GM21367 (cell line): ENCODE measurements at regions not wholly inside any gene's neighbourhood (a gene's known extent, or its start where the extent isn't known, plus 50 kb on each side); places are given as distances from the start of the nearest gene placed in this dataset.

Experiments
- ATAC-seq: cut with Tn5 transposase; IDR thresholded peaks from one replicate; pipeline ENCODE4 v1.9.1; 2021; ENCODE audit not compliant: unreplicated experiment

DNA sequence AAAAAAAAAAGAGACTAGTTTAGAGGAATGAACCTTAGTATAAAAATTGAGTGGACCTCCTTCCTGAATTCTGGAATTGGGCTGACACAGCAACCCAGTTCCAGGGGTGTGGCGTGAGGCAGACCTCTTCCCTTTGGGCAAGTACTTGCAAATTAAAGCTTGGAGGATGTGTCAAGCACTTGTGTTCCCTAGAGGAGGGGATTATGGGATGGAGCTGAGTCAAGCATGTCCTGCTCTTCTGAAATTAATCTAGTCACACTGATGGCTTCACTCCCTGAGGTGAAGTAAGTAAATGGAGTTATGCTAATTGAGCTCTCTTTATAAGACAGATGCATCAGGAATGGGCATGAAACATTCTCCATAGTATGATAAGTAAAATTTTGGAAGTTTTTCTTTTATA is 107.7 kb upstream of the HTR2A start:
- ATAC-seq = no peak

DNA sequence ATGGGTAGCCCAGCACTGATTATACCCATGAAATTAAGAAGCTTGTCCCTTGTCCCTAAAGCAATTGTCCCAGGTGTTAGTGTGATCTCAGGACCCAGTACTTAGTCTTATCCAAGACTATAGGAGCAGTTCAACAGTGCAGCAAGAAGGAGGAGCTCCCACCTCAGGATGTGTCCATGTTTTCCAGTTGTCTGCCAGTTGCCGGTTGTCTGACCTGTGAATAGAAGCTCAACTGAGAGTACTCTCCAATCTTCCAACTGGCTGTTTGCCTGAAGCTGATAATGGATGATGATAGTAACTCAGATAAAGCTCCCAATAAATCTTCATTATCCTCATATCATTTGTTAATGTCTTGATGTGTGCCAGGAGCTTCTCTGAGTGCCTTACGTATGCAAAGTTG is 107.2 kb upstream of the HTR2A start:
- no peak for ATAC-seq

DNA sequence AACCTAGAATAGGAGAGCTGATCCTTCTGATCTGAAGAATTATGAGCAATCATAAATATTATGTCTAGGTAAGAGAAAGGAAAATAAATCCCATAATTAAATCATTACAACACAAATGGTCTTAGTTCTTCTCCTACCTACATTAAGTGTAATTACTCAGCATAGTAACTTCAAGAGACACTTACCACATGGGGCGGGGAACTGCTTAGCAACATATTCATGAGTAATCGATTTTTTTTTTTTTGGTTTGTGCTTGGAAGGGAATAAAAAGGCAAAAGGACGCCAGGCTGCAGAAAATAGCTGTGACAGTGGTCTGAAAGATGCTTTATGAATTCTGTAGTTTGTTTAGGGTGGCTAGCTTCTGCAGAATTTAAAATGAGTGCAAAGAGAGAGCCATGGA is 103.3 kb upstream of the HTR2A start:
- no peak for ATAC-seq

DNA sequence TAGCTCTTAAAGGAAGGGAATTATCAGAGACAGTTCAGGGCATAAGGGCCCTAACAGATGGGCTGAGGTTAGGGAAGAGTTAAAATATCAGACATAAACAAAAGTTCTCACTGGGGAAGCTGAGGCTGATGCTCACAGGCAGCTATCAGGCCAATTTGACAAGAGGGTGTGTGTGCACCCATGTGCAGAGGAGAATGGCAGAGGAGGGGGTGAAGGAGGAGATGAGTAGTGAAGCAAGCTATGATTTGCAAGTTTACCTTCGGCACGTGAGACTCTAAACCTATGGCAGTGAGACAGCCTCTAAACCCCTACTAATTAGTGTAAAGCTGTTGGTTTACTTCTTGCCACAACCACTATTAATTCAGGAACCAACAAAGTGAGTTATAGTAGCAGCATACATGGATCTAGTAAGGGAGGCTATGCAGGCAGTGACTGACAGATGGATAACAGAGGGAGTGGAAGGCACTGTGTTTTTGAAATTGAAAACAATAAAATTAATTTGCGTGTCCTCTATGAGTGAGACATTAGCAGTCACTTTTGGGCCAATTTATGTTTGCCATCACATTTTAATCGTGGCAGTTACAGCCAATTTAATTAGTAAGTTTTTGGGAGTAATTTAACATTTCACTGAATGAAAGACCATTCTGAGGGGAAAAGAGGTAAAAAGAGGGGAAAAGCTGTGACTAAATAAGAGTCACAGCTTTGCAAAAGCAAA is 99.6 kb upstream of the HTR2A start:
- ATAC-seq = peak; percentile 36

DNA sequence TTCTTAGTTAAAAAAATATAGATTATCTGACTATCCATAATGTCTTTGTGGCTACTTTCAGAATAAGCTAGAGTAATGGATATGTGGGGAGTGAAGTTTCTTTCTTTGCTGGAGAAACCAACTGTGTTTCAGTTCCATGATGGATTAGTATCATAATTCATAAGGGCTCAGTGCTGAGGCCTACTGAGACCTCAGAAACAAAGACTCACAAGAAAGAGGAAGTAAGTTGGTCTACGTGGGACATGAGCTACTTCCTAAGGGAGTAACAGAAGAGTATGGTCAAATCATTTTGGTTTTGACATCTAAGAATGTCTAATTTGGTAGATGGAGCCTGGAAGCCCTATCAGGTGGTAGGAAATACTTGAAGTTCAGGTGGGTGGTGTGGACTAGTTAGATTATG is 99.0 kb upstream of the HTR2A start:
- peak; percentile 88 for ATAC-seq

DNA sequence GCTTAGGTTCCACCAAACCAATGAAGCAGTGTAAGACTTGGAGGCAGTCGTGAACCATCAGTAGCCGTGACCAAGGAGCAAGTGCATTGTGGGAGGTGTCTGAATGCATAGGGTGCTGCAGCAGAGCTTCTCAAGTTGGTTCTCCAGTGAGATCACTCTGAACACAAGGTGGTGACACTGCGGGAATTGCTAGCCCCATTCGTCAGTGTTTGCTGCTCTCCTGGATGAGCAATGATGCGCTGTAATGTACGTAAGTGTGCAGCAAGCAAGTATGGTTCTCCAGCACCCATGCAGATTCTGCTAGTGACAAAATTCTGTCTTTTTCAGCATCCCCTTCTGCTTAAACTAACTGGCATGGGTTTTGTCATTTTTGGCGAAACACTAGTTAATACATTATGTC is 97.6 kb upstream of the HTR2A start:
- ATAC-seq = no peak

DNA sequence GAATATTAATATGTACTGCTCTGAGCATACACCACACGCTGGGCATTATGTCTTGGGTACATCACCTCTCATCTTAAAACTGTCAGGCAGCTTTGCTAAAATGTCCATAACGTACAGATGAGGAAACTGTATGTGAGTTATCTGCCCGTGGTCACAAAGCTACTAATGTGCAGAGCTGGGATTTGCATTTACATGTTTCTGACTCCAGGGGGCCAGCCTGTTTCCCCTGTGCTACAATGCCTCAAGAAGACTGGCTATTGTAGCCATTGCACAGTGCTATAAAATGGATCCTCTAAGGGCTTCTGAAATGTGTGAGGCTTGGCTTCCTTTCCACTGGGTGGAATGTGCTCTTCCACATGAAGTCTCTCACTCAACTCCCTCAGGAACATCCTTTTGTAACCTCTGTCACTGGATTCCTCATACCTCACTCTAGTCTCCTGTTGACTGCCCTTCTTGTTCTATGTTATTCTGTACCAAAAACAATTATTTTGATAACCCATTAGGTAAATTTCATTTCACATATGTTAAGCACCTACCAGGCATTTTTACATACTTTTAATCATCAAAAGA is 95.6 kb upstream of the HTR2A start:
- peak; percentile 49 for ATAC-seq

DNA sequence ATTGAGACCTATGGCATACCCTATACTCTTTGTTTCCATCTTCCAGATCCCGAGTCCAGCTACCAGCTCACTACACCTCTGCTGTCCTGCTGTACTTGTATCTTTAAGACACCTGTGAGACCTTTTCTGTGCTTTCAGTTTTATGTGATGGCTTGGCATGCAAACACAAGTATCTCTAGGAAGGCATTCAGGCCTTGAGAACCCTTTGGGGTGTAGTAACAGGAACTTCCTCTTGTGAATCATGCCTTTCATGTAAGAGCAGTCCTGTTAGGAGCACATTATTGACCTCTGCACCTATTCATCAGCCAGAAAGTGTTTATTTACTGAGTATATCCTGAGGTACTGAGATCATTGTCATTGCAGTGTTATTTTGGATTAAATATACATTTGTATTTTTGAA is 87.0 kb upstream of the HTR2A start:
- ATAC-seq = peak; percentile 66

DNA sequence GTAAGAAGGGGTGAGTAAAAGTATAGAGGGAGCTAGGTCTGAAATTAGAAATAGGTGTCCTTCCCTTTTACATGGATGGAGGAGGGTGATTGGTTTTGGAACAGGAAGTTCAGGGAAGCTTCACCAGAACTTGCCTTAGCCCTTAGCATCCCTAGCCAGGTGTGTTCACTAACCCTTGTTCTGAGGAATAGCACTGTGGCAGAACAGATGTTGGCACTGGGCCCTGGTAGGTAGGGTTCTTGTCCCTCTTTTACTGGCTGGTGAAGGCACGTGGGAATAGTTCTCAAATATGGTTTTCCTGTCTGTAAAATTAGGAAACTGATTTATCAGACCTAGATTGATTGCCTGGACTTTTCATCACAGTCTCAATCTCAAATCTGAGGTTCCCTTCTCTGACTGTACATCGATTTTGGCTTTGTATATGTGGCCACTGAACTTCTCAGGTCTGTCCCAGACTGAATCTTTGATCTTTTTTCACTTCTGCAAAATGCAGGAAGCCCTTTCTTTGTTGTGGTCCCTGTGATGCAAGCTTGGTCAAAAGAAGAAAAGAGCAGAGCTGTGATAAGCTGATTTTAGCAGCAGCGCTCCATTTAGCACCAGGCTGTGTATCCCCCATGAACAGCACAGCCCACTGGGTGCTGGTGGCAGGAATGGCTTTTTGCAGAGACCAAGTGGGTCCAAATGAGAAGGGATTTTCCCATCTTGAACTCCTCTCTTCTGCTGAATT is 86.2 kb upstream of the HTR2A start:
- peak; percentile 90 for ATAC-seq

DNA sequence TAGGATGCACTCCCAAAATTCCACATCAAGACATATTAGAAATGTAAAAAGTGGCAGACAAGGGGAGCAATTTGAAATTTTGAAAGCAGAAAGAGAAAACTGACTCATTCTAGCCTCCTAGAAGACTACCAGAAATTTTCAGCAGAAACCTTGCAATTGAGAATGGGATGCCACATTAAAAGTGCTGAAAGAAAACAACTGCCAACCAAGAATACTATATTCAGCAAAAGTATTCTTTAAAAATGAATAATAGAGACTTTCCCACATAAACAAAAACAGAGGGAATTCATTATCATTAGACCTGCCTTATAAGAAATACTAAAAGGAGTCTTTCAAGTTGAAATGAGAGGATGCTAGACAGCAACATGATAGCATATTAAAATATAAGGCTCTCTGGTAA is 78.3 kb upstream of the HTR2A start:
- no peak for ATAC-seq

DNA sequence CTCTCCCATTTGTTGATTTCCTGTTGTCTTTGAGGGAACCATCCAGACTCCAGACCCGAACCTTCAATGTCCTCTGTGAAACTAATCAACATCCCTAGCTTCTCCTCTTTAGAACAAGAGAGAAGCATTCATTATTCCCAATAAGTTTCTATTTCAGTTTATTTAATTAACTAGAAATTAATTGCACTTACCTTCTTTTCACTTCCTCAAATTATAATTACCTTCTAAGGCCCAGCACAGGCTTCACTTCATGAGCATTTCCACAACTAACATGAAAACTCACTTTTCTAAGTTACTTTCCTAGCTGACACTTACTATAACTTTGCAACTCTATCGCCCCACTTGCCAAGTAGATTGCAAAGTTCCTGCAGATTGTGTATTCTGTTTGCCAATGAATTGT is 71.6 kb upstream of the HTR2A start:
- ATAC-seq = no peak

DNA sequence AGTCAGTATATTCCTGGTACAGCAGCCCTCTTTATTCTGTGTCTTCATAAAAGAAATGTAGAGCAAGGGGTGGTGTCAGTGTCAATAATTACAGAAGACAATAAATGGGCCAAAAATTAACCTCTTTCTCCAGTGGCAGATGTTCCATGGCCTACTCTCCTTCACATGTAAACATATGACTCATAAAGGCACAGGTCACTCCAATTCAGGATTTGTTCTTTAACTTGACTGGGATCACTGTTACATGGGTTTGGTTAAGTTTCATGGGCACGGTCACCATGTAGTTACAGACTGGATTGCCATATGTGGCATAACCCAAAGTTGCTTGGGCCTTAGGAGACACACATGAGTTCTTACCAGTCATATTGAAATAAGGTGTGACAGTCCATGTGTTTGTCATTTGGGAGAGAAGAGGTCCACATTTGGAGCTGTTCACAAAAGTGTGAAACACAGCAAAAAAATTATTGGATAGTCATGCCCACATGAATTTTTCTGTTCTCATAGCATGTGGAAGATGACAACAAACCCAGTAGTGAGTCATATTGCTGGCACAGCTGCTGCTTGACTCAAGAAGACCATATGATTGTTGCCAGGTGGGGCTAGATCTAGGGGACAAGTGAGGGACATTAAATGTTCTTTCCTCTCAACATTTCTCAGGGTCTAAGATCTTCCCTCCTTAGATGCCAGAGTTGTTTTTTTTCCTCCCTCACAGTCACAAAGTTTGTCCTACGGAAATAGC is 68.1 kb upstream of the HTR2A start:
- ATAC-seq = no peak

DNA sequence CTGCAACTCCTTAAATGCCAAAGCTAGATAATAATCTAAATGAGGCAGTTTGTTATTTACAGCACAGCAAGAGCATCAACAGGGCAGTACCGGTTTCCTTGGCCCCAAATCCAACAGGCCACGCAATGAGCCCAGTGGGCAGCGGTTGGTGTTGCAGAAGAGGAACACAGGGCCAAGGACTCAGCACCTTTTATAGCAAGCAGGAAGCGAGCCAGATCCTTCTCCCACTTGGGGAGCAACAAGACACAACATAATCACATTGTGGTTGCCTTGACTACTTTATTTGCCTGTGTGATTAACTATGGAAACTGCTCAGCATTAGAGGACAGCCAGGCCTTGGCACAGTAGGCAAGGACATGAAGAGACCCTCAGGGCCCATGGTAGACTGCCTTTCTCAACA is 67.1 kb upstream of the HTR2A start:
- no peak for ATAC-seq

DNA sequence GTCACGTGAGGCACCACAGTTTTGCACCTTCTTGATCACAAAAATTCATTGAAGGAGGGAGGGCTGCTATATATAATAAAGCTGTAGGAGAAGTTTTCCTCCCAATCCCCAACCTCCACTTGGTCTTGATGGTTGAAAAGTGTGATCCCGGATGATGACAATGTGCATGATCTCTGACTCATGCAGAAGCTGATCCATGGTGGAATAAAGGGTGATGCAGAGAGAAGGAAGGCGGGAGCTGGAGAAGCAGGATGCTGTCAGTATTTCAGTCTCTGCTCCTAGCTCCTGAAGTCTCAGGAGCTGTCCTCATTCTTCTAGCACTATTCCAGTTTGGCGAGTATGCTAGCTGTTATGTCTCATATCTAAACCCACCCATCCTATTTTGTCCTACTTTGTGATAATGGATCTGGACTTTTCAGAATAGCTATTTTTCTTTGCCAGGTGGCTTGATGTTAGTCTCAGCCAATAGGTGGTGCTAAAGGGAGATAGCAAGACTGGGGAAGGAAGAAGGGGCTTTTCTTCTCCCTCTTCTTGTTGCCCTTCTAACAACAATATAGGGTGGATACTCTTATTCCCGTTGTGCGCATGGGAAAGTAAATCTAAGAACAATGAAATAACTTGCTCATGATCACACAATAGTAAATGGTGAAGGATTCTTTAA is 65.6 kb upstream of the HTR2A start:
- no peak for ATAC-seq

DNA sequence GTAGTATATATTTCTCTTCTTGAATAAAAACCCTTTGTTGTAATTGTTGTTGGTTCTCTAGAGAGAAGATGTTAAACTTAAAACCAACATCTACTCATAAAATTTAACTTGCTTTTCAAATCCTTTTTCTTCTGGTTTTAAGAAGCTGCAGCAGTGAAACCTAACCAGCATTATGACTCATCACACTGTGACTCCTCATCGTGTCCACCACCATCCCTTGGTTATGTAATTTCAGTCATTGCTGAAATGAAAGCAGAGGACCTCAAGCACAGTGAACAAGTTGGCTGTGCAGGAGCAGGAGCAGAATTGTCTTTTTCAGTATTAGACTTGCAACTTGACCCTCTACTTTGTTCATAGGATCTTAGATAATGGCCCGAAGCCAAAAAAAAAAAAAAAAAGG is 64.9 kb upstream of the HTR2A start:
- ATAC-seq = peak; percentile 99

DNA sequence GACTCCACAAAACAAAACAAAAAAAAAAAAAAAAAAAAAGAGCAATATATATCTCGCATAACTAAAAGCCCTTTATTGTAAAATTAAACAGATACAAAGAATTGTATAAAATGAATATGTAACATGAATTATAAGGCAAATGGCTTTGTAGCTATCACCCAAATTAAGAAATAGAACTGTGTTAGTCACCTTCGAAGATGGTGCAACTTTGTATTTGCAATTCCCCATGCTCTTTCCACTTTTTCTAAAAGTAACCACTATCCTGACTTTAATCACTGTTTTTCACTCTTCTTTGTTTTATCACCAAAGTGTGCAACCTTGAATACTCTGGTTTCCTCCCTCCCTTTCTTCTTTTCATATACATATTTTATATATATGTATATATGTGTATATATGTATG is 57.1 kb upstream of the HTR2A start:
- no peak for ATAC-seq

DNA sequence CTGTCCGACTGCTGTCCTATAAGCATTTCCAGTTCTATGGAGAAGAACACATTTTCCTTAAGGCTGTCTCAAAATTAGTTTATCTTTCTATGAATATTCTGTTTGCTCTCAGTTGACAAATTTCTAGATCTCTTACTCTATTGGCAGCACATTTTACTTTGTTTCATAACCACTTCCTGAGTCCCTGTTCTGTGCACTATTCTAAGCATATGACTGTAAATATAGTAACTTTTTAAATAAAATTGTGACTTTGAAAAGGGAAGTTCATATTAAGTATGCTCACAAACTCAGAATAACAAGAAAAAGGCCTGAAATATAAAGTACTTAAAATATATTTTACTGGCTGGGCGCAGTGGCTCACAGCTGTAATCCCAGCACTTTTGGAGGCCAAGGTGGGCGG is 56.5 kb upstream of the HTR2A start:
- peak; percentile 70 for ATAC-seq

DNA sequence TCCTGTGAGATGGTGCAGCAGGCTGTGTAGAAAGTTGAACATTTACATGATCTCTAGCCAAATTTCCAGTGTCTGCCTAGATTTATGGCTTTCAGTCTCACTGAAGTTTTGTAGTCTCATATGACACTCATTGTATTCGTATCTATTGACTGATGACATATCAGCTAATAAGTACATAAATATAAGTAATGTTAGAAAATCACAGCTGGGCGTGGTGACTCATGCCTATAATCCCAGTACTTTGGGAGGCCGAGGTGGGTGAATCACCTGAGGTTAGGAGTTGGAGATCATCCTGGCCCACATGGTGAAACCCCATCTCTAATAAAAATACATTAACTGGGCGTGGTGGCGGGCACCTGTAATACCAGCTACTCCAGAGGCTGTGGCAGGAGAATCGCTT is 54.7 kb upstream of the HTR2A start:
- no peak for ATAC-seq

DNA sequence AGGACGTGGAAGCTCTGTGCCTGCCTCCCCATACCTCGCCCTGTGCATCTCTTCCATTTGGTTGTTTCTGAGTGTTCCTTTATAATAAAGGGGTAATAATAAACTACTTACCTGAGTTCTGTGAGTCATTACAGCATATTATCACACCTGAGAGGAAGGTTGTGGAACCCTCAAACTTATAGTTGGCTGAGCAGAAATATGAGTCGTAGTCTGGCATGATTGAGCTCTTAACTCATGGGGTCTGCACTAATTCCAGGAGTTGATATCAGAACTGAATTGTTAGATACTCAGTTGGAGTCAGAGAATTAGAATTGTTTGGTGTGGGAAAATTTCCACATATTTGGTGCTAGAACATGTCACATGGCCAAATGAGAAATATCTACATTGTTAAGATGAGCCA is 52.4 kb upstream of the HTR2A start:
- no peak for ATAC-seq

DNA sequence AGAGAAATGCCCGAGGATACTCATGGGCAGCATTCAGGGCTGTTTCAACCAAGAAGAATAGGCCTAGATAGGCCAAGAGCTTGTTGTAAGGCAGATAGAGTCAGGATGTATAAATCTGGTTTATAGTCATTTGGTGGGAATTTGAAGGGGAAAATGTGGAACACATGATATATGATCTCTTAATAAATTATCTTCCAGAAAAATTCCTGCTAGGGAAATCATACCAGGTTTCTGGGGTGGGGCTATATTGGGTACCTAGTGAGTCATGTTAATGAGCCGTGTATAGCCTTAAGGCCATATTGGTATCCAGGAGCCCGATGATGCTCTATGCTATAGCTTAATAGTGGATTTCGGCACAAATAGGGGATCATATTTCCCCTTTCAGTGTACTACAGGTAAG is 51.5 kb upstream of the HTR2A start:
- ATAC-seq = no peak

DNA sequence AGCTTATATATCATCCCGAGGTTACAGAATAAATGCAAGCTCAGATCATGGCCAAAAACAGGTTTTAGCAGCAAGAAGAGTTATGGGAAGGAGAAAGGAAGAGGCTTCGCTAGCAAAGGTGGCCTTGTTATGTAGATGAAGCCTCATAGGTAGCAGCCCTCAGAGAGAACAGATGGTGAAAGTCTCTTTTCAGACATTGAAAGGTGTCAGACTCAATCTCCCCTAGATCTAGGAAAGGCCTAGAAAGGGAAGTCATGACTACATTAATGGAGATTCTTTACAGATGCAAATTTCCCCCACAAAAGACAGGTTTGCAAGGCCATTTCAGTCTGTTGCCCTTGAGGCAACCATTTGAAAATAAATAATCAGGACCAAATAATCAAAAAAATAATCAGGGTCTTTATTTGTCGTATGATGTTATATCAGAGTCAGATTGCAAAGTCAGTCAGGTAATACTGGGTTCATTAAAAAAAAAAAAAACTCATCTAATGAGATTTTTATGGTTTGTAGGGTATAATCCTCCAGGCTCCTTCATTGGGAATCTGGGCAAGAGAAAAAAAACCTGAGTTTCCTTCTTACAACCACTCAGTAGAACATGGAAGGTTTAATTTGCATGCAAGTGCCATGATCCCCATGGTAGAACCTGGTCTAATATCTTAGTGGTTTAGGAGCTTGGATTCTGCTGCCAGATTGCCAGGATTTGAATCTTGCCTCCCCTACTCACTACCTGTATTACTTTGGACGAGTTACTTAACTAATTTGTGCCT is 50.8 kb upstream of the HTR2A start:
- no peak for ATAC-seq
